GM21528 (cell line): ENCODE measurements at regions not wholly inside any gene's neighbourhood (a gene's known extent, or its start where the extent isn't known, plus 50 kb on each side); places are given as distances from the start of the nearest gene placed in this dataset.
"Not testable (repeated sequence)": the region's sequence is repeated elsewhere in the genome, so short reads cannot be mapped to it uniquely, and the experiment has no call there.

Source experiments
- ATAC-seq: cut with Tn5 transposase; IDR thresholded peaks from one replicate; pipeline ENCODE4 v1.9.1; 2021; ENCODE audit warnings: mild to moderate bottlenecking, moderate library complexity; ENCODE audit not compliant: unreplicated experiment, low FRiP score

- not testable (repeated sequence) for ATAC-seq
Observed at GRCh38 chr15:30828304-30828639, 75.4 kb upstream of the FAN1 start.

GRCh38 chr15:30830961-30831360 lies 72.8 kb upstream of the FAN1 start:
- ATAC-seq = no peak

- not testable (repeated sequence) for ATAC-seq
Observed at GRCh38 chr15:30833379-30833778, 70.3 kb upstream of the FAN1 start.

DNA sequence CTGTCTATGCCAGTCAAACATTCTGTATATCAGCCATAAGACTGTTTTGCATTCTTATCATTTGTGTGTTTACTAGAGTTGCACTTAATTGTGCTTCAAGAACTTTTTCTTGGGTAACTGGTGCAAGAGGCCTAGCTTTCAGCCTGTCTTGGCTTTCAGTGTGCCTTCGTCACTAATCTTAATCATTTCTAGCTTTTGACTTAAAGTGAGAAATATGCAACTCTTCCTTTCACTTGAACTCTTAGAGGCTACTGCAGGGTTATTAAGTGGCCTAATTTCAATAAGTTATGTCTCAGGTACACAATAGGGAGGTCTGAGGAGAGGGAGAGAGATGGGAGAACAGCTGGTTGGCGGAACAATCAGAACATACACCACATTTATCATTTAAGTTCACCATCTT lies 62.1 kb upstream of the FAN1 start:
- ATAC-seq = not testable (repeated sequence)

GRCh38 chr15:30842798-30843472 lies 60.8 kb upstream of the FAN1 start:
- peak; percentile 97 for ATAC-seq

- not testable (repeated sequence) for ATAC-seq
Observed at GRCh38 chr15:30845536-30845935, 58.2 kb upstream of the FAN1 start.
